Upper lobe of left lung (tissue), 6 donors: ENCODE measurements at regions not wholly inside any gene's neighbourhood (a gene's known extent, or its start where the extent isn't known, plus 50 kb on each side); places are given as distances from the start of the nearest gene placed in this dataset.

Source experiments
- ATAC-seq, 2 donors: fragments of 200-7000 bp; cut with Tn5 transposase; one replicate each; pipeline ENCODE4 v1.9.1; 2022; ENCODE audit warnings: mild to moderate bottlenecking in 2 of 2, moderate library complexity in 2 of 2; ENCODE audit not compliant: low FRiP score in 2 of 2
- DNase-seq, 2 donors: peaks; one replicate each; pipeline ENCODE4 v3.0.0-alpha.2; 2019 to 2020
- H3K27ac ChIP-seq, 4 donors: fragments of 200-600 bp; sonication (generic); one replicate each; pipeline ENCODE4 v1.5.1; 2016 to 2019
- H3K27me3 ChIP-seq, 4 donors: fragments of 200-600 bp; sonication (generic); one replicate each; pipeline ENCODE4 v1.5.1; 2017 to 2019
- H3K36me3 ChIP-seq, 4 donors: fragments of 200-600 bp; sonication (generic); one replicate each; pipeline ENCODE4 v1.5.1; 2016 to 2019
- H3K4me1 ChIP-seq, 4 donors: fragments of 200-600 bp; sonication (generic); one replicate each; pipeline ENCODE4 v1.5.1; 2018 to 2019
- H3K4me3 ChIP-seq, 4 donors: fragments of 200-600 bp; sonication (generic); one replicate each; pipeline ENCODE4 v1.5.1; 2017 to 2019; ENCODE audit warnings: mild to moderate bottlenecking in 2 of 4, moderate library complexity in 1 of 4
- H3K9me3 ChIP-seq, 4 donors: fragments of 200-600 bp; sonication (generic); one replicate each; pipeline ENCODE4 v1.5.1; 2018 to 2019
- EP300 ChIP-seq, 4 donors: sonication (generic); formaldehyde crosslinking; IDR thresholded peaks; one replicate each; pipeline ENCODE4 v1.5.1; 2017; ENCODE audit warnings: antibody characterized with exemption in 4 of 4, control low read depth in 2 of 4
- POLR2A ChIP-seq, 4 donors: fragments of 450-650 bp; IDR thresholded peaks; one replicate each; pipeline ENCODE4 v1.5.1; 2016 to 2017; ENCODE audit warnings: antibody characterized with exemption in 4 of 4, mild to moderate bottlenecking in 2 of 4
- POLR2AphosphoS5 ChIP-seq, 2 donors: sonication (generic); formaldehyde crosslinking; IDR thresholded peaks; one replicate each; pipeline ENCODE4 v1.5.1; 2017; ENCODE audit warnings: antibody characterized with exemption in 2 of 2
- WGBS, 2 donors: methylation state at CpG; one replicate each; pipeline ENCODE4 v1.1.5; 2017 to 2018; 5-methylcytosine and 5-hydroxymethylcytosine counted together
- TF ChIP-seq, protein P1 (sequence below), 6 experiments: fragments of 450-650 bp in 4 of 6; fragments of 200-600 bp in 2 of 6; sonication (generic) in 2 of 6; IDR thresholded peaks; one replicate each; pipeline ENCODE4 v1.5.1; 2016 to 2019; ENCODE audit warnings: antibody characterized with exemption in 6 of 6
- donor health status: DM: no; HTN: no; CAD: no; lungs with moderate emphysema.
- donor health status: DM: no; HTN: yes; CAD: no; lungs with severe emphysema.

DNA sequence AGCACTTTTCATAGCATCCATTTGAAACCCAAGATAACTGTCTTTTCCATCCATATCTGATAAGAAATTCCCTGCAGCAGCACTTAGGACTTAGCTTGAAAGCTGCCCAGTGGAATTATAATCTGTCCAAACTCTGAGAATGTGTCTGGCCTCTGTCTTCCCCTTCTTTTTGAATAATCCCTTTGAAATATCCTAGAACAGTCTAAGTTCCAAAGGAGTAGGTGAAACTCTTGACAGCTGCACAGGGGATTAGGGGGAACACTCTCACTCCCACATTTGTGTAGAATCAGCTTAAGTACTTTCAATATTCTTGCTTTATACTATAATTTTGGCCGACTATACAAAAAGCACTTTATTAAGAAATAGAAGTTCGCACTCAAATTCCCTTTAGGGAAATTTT, 157.7 kb downstream of the PAPSS1 start:
- peaks cover 0 to 10% (median 5%) of the 10 kb centered on the region in 4 donors for H3K9me3 ChIP-seq
- no peak overlapping the region for H3K27ac ChIP-seq
- ATAC-seq (no peak), DNase-seq (no peak)
- TF ChIP-seq POLR2A (IDR thresholded peaks at IDR 0.05) (no peak), EP300 (IDR thresholded peaks at IDR 0.05) (no peak), POLR2AphosphoS5 (IDR thresholded peaks at IDR 0.05) (no peak)
- TF ChIP-seq, protein P1, sequence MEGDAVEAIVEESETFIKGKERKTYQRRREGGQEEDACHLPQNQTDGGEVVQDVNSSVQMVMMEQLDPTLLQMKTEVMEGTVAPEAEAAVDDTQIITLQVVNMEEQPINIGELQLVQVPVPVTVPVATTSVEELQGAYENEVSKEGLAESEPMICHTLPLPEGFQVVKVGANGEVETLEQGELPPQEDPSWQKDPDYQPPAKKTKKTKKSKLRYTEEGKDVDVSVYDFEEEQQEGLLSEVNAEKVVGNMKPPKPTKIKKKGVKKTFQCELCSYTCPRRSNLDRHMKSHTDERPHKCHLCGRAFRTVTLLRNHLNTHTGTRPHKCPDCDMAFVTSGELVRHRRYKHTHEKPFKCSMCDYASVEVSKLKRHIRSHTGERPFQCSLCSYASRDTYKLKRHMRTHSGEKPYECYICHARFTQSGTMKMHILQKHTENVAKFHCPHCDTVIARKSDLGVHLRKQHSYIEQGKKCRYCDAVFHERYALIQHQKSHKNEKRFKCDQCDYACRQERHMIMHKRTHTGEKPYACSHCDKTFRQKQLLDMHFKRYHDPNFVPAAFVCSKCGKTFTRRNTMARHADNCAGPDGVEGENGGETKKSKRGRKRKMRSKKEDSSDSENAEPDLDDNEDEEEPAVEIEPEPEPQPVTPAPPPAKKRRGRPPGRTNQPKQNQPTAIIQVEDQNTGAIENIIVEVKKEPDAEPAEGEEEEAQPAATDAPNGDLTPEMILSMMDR (IDR thresholded peaks at IDR 0.05): no peak
- no peaks in the 10 kb centered on the region for H3K4me1 ChIP-seq
- 95 to 97% methylated on average over 2 of the region's 2 CpGs for WGBS, 2 donors
- no peaks in the 10 kb centered on the region for H3K36me3 ChIP-seq
- H3K27me3 ChIP-seq: no peaks in the 10 kb centered on the region
- no peak overlapping the region for H3K4me3 ChIP-seq

DNA sequence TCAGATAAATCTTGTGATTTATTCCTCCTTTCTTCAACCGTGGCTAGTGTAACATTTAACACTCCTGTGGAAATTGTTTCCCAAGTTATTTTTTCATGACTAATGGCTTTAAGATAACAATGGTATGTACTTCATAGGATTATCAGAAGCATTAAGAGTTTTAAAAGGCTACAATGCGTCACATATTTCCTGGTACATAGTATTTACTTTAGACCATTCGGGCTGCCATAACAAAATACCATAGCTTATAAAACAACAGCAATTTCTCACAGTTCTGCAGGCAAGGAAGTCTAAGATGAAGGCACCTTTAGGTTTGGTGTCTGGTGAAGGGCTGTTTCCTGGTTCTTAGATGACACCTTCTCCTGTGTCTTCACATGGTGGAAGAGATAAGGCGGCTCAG, 158.6 kb downstream of the PAPSS1 start:
- no peak for ATAC-seq
- no peaks in the 10 kb centered on the region for H3K36me3 ChIP-seq
- no peak for DNase-seq
- no peak overlapping the region for H3K27ac ChIP-seq
- no peaks in the 10 kb centered on the region for H3K27me3 ChIP-seq
- no peak overlapping the region for H3K4me3 ChIP-seq
- 52 to 63% methylated on average over 4 of the region's 4 CpGs for WGBS, 2 donors
- H3K9me3 ChIP-seq: peaks cover 0 to 10% (median 5%) of the 10 kb centered on the region in 4 donors
- no peaks in the 10 kb centered on the region for H3K4me1 ChIP-seq
- TF ChIP-seq POLR2A (IDR thresholded peaks at IDR 0.05) (no peak), POLR2AphosphoS5 (IDR thresholded peaks at IDR 0.05) (no peak), EP300 (IDR thresholded peaks at IDR 0.05) (no peak)
- TF ChIP-seq, protein P1 (IDR thresholded peaks at IDR 0.05): no peak

DNA sequence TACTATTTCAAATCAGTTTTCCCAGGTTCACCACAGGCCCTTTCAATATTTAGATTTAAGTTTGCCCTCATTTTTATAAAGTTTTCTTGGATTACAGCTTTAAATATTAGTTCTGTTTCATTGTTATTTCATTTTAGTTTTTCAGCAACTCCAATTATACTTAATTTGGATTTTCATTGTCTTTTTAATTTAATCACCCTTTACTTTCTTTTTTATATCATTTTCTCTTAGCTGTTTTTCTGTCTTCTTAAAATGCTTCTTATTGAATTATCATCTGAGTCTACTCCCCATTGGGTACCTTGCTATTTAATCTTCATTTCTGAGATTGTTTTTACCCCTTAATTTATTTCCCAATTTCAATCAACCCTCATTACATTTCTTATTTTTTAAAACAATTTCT, 160.4 kb downstream of the PAPSS1 start:
- H3K4me1 ChIP-seq: no peaks in the 10 kb centered on the region
- DNase-seq: no peak
- ATAC-seq: no peak
- H3K27ac ChIP-seq: no peak overlapping the region
- H3K27me3 ChIP-seq: no peaks in the 10 kb centered on the region
- H3K36me3 ChIP-seq: no peaks in the 10 kb centered on the region
- no peak overlapping the region for H3K4me3 ChIP-seq
- peaks cover 0 to 10% (median 5%) of the 10 kb centered on the region in 4 donors for H3K9me3 ChIP-seq
- TF ChIP-seq POLR2AphosphoS5 (IDR thresholded peaks at IDR 0.05): no peak
- TF ChIP-seq EP300 (IDR thresholded peaks at IDR 0.05): no peak
- TF ChIP-seq POLR2A (IDR thresholded peaks at IDR 0.05): no peak
- TF ChIP-seq, protein P1 (IDR thresholded peaks at IDR 0.05): no peak

DNA sequence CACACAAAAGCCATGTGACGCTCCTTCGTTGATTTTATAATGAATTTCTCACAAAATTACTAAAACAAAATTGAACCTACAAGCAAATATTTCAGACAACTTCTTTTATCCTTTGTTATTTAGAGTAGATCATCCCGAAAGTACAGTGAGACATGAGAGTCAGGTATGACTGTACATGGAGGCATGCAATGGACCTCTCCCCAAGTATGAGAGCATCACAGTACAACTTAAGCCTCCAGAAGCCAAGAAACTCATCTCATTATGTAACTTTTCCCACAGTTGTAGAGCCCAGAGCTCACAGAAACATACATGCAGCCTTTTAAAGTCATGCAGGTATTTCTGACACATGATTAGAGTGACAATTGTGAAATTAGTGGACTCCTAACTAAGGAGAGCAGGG, 167.7 kb downstream of the PAPSS1 start:
- ATAC-seq (no peak), DNase-seq (no peak)
- Histone ChIP-seq H3K27ac (no peak overlapping the region), H3K9me3 (no peaks in the 10 kb centered on the region), H3K27me3 (no peaks in the 10 kb centered on the region), H3K4me3 (no peak overlapping the region), H3K4me1 (no peaks in the 10 kb centered on the region), H3K36me3 (no peaks in the 10 kb centered on the region)
- 87 to 92% methylated on average over 3 of the region's 3 CpGs for WGBS, 2 donors
- TF ChIP-seq POLR2AphosphoS5 (IDR thresholded peaks at IDR 0.05) (no peak), POLR2A (IDR thresholded peaks at IDR 0.05) (no peak), EP300 (IDR thresholded peaks at IDR 0.05) (no peak)
- TF ChIP-seq, protein P1 (IDR thresholded peaks at IDR 0.05): no peak

DNA sequence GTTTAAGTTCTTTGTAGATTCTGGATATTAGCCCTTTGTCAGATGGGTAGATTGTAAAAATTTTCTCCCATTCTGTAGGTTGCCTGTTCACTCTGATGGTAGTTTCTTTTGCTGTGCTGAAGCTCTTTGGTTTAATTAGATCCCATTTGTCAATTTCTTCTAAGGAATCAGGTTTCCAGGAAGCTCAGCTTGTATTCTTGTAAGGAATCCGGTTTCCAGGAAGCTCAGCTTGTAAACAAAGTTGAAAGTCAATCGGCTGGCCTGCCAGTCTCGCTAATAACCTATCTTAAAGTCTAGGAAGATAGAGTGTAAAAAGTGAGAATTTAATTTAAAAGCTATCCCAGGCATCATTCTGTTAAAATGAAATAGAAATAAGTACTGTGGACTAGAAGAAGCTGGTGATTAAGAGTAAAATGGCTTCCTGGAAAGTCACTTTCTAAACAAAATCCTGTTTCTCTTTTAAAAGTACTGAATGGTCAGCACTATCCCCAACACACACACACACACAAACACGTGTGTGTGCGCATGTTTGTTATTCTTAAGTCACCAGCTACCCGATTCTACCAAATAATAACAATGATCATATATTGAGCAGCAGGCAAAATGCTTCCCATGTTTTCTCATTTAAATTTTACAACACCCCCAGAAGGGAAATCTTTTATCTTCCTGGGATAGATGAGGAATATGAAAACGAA, 171.7 kb downstream of the PAPSS1 start:
- H3K36me3 ChIP-seq: no peaks in the 10 kb centered on the region
- WGBS, 2 donors: 41 to 55% methylated on average over 7 of the region's 7 CpGs
- no peak overlapping the region for H3K4me3 ChIP-seq
- ATAC-seq (no peak), DNase-seq (no peak)
- no peaks in the 10 kb centered on the region for H3K4me1 ChIP-seq
- H3K27me3 ChIP-seq: no peaks in the 10 kb centered on the region
- H3K9me3 ChIP-seq: no peaks in the 10 kb centered on the region
- peak overlapping the region in 2 of 4 donors; percentile 3 to 76 for H3K27ac ChIP-seq
- TF ChIP-seq POLR2AphosphoS5 (IDR thresholded peaks at IDR 0.05) (no peak), EP300 (IDR thresholded peaks at IDR 0.05) (no peak), POLR2A (IDR thresholded peaks at IDR 0.05) (no peak)
- TF ChIP-seq, protein P1 (IDR thresholded peaks at IDR 0.05): no peak
